Stimulated activated CD4-positive, alpha-beta T cell treated with anti-CD3 and anti-CD28 coated beads, Interleukin-2, amount 100 ng/mL, for 24 hours (primary cell): ENCODE measurements at regions not wholly inside any gene's neighbourhood (a gene's known extent, or its start where the extent isn't known, plus 50 kb on each side); places are given as distances from the start of the nearest gene placed in this dataset.
"Not testable (repeated sequence)": the region's sequence is repeated elsewhere in the genome, so short reads cannot be mapped to it uniquely, and the experiment has no call there.

Experiments
- DNase-seq, 2 donors: peaks; one replicate each; pipeline ENCODE4 v3.0.0-alpha.2; 2020

GRCh38 chr6:130494729-130495128 lies 128.9 kb downstream of the TMEM200A start:
- no peak for DNase-seq

DNA sequence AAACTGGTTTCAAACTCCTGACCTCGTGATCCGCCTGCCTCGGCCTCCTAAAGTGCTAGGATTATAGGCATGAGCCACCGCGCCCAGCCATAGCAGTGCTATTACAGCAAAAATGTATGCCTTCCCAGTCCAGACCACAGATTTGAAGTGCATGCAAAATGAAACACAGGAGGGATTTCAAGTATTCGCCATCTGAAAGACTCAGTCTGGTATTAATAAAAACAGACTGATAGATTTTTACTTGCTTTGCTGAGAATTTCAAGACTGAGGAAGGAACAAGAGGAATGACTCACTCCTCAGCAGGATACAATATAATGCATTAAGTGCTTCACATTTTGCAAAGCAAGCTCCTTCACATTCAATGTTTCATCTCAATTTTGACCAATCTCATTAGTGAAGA lies 134.9 kb downstream of the TMEM200A start:
- no peak for DNase-seq

DNA sequence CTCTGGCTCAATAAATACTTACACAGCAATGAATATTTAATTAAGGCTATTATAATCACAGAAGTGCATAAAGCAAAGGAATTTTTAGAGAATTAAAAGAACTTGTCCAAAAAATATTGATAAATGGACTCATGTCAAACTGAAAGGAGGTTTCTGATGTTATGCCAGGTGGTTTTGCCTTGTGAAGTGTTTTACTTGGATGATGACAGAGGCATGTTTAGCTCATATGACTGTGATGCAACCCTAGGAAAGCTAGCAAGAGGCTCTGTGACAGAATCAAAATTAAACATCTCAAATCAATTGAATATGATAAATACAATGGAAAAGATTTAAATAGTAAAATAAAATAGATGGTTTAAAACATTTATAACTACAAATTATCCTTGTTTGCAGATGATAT lies 137.3 kb downstream of the TMEM200A start:
- no peak for DNase-seq

DNA sequence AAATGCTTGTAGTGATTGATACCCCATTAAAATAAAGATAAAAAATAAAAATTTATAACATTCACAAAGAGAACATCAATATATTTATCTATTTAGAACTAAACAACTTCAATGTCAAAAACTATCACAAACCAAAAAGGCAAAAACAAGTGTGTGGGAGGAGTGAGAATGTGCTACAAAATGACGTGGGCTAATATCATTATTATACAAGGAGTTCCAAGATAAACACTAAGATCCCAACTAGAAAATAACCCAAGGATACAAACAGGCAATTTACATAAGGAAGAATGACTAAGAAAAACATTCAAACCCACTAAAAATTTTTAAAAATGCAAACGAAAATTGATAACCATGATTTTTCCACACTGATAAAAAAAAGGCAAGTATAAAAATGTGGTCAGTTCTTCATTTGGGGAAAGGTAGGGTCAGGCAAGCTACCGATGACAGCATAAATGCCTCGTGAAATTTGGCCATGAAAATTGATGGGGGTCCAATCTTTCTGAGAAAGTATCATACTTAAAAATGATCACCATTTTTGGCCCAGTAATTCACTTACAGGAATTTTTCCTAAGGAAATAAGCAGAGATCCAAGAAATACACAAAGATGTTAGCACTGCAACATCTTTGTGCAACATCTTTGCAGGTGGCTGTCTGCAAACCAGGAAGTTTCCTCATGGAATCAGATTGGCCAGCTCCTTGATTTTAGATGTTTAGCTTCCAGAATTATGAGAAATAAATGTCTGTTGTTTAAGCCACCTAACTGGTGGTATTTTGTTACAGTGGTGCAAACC lies 140.2 kb downstream of the TMEM200A start:
- no peak for DNase-seq

DNA sequence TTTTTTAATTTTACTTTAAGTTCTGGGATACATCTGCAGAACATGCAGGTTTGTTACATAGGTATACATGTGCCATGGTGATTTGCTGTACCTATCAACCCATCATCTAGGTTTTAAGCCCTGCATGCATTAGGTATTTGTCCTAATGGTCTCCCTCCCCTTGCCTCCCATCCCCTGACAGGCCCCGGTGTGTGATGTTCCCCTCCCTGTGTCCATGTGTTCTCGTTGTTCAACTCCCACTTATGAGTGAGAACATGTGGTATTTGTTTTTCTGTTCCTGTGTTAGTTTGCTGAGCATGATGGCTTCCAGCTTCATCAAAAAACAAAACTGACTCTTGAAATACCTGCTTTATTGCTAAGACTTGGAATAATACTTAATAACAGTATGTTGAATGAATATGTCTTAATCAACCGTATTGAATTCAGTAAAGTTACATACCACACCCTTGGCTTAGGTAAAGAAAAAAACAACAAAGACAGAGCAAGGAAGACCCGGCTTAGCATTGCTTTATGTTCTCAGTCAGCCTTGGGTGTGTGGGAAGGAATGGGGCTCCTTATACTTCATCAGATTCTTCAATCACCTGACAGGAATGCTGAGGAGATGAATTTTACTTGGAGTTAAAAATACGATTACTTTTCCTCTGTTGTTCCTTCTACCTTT lies 141.3 kb downstream of the TMEM200A start:
- DNase-seq: not testable (repeated sequence)

- DNase-seq: no peak
These were observed 141.8 kb downstream of the TMEM200A start for GRCh38 chr6:130507666-130508028.

DNA sequence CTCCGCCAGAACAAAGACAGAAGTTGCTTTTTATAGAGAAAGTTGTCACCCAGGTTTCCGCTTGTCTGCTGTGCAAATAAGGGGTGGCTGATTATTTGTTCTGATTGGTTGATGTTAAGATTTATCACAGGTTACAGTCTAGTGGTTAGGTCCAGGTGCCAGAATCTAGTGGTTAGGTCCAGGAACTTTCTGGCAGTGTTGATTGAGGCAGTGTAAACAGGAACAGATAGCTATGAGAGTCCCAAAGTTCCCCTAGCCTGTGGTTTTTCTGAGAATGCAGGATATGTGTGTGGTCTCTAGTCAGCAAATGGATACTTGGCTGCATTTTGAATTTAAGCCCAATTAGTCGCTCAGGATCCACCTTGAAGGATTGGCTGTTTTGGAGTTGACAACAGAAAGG lies 148.0 kb downstream of the TMEM200A start:
- DNase-seq: peak in 1 of 2 donors; percentile 30

GRCh38 chr6:130514712-130515111 lies 148.9 kb downstream of the TMEM200A start:
- no peak for DNase-seq

DNA sequence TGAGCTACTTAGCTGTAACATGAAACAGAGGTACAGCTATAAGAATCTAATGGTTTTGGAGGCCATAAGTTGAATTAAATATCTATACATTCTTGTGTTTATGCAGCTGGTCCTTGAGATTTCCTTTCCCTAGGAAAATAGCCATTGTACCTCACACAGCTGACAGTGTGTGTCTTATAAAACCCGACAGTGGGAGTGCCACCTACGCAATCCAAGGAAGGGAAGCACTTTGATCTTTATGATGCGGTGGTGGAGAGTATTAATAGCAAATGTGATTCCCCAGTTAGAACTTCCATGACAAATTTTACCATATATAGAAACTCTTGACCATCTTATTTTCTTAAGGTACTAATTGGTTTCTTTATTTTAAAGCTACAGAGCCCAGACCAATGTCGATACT lies 149.5 kb downstream of the TMEM200A start:
- no peak for DNase-seq

- no peak for DNase-seq
These were observed 150.8 kb downstream of the TMEM200A start for GRCh38 chr6:130516604-130517003.

- no peak for DNase-seq
These were observed 151.7 kb downstream of the TMEM200A start for GRCh38 chr6:130517444-130517931.

- no peak for DNase-seq
These were observed 152.8 kb downstream of the TMEM200A start for GRCh38 chr6:130518588-130518987.

DNA sequence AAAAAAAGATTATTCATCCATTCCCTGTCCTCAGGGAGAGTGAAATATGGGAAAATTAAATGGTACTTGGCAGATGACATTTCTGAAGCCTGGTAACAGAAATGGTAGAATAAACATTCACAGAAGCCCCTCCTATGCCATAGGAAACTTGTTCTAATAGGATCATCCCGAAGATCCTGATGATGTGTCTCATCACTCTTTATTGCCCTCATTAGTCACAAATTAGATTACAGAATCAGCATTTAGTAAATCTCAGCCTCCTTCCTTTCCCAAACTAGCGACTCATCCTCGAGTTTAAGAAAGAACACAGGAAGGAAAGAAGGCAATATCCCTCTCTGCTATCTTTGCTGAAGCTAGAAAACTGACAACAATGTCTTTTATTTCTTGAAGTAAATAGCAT lies 154.4 kb downstream of the TMEM200A start:
- no peak for DNase-seq

GRCh38 chr6:130520801-130521200 lies 155.0 kb downstream of the TMEM200A start:
- no peak for DNase-seq

- no peak for DNase-seq
These were observed 158.7 kb downstream of the TMEM200A start for GRCh38 chr6:130524552-130524951.

DNA sequence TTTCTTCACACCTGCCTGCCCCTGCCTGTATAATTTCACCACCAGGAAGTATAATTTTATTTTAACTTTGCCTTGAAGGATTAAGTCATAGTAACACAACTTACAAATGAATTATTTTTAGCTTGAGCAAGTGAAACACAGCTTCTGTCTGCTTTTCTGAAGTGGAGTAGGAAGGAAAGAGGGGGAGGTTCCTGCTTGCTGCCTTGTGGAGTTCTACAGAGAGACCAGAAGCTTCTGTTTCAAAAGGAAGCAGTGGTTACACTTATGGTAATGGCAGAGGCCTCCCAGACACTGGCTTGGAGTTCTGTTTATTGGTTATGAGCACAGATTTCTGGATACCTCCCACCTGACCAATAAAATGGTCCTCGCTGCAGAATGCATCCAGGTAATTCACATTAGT lies 159.6 kb downstream of the TMEM200A start:
- DNase-seq: no peak

- no peak for DNase-seq
These were observed 160.6 kb downstream of the TMEM200A start for GRCh38 chr6:130526466-130526865.

DNA sequence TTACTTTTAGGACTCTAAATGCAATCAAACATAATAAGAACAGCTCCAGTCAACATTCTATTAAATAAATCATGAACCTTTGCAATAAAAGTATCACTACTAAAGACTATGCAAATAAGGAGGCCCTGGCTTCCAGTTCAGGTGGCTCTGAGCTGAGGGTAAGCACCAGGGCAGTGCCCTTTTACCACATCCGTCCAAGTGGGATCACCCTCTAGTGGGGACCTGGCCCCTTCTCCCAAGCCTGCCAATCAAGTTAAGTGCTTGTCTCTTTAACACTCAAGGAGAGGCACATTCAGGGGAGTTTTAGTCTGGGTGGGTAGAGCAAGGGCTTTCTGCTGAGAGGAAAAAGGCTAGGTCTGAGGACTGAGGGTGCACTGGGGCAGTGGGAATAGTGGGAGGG lies 161.4 kb downstream of the TMEM200A start:
- DNase-seq: no peak

DNA sequence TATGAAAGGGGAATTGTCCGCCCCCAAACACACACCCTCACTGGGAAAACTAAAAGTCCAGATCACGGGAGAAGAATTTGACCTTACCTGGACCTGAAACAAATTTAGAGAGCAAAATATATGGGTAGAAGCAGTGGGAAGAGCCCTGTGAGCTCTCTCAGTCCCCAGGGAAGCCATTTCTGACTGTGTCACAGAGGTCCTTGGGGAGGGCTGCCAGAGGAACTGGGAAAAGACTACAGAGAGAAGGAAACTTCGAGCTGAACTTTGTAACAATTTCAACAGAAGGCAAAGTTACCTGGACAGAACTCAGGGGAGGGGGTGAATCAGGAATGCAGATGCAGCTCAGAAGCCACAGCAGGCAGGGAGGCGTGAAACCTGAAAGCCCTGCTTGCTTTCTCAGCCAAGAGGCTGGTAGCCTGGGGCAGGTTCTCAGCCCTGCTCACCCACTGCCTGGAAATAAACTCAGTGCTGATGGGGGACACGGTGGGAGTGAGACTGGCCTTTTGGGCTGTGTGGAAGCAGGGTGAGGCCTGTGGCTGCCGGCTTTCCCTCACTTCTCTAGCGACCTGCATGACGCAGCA lies 163.8 kb downstream of the TMEM200A start:
- DNase-seq: no peak

DNA sequence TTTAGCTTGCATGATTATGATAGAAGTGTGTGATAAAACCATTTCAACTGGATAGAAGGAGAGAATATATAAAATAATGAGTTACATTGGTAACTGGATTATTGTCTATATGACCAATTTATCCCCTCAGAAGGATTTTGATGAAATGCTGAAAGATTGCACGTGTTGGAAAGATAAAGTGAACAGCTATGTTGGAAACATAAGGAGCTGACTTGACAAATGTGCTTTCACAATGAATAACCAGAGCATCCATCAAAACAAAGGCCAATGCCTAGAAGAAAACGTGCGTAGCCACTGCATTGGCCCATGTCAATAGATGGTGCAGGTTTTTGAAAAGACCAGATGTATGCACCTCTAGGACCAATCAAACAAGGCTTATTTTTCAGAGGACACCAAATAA lies 168.8 kb downstream of the TMEM200A start:
- no peak for DNase-seq

- no peak for DNase-seq
These were observed 169.4 kb downstream of the TMEM200A start for GRCh38 chr6:130535242-130535641.

DNA sequence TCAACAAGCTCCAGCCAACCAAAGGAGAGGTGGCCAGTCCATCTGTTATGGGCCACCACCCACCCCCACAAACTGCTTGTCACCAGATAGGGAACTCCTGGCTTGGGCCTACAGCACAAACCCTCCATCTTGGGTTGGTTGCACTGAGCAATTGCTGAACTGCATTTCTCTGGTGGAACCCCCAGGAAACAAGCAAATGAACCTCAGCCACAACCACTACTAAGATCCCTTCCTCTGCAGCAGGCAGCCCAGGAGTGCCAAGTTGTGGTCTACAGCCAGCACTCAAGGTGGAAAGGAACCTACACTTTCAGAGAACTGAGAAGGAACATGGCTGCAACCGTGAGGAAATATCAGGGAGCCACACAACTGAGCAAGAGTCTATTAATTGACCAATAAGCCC lies 171.6 kb downstream of the TMEM200A start:
- no peak for DNase-seq

GRCh38 chr6:130547723-130548122 lies 181.9 kb downstream of the TMEM200A start:
- no peak for DNase-seq

GRCh38 chr6:130557481-130558112 lies 191.8 kb downstream of the TMEM200A start:
- DNase-seq: no peak
